ENCODE measurements at regions not wholly inside any gene's neighbourhood (a gene's known extent, or its start where the extent isn't known, plus 50 kb on each side); places are given as distances from the start of the nearest gene placed in this dataset.

DNA sequence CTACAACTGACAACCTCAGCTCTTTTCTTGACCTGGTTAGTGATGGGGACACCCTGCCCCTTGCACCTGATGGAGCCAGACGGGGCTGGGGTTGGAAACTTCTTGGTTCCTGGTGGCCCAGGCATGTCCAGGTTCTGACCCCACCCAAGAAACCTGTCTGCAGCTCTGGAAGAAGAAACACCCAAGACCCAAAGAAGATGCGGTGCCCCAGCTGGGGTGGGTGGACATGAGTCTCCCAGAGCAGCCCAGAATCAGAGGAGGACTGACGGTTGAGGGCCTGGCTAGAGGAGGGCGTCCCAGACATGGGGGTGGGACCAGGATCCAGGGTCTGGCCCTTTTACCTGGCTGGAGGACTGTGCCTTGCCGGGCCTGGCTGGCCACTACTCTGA is 202.4 kb downstream of the GLRX3 start:
- POLR2A ChIA-PET = no interaction called here
- no peak overlapping the region for H3K27ac ChIP-seq
- 5% methylated on average over 5 of the region's 5 CpGs for WGBS (ENCODE audit: missing lambda C conversion rate)
- TF ChIP-seq GATA3 (IDR thresholded peaks at IDR 0.05; ENCODE audit: borderline replicate concordance) = no peak
- no peak for TF ChIP-seq KDM1A (IDR thresholded peaks at IDR 0.05; ENCODE audit: low read depth)
- TF ChIP-seq FOSB (CRISPR knock-in tag; IDR thresholded peaks at IDR 0.05) = no peak
- TF ChIP-seq EHF (CRISPR knock-in tag; IDR thresholded peaks at IDR 0.05) = no peak
- no peak for TF ChIP-seq POLR2AphosphoS2 (conservative IDR thresholded peaks at IDR 0.05; ENCODE audit: low read length)
- no peak for TF ChIP-seq EP300 (IDR thresholded peaks at IDR 0.05)
- TF ChIP-seq CHD4 (IDR thresholded peaks at IDR 0.05; ENCODE audit: borderline replicate concordance) = no peak
- TF ChIP-seq, protein P1, sequence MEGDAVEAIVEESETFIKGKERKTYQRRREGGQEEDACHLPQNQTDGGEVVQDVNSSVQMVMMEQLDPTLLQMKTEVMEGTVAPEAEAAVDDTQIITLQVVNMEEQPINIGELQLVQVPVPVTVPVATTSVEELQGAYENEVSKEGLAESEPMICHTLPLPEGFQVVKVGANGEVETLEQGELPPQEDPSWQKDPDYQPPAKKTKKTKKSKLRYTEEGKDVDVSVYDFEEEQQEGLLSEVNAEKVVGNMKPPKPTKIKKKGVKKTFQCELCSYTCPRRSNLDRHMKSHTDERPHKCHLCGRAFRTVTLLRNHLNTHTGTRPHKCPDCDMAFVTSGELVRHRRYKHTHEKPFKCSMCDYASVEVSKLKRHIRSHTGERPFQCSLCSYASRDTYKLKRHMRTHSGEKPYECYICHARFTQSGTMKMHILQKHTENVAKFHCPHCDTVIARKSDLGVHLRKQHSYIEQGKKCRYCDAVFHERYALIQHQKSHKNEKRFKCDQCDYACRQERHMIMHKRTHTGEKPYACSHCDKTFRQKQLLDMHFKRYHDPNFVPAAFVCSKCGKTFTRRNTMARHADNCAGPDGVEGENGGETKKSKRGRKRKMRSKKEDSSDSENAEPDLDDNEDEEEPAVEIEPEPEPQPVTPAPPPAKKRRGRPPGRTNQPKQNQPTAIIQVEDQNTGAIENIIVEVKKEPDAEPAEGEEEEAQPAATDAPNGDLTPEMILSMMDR (IDR thresholded peaks at IDR 0.05) = no peak
- TF ChIP-seq CEBPB (IDR thresholded peaks at IDR 0.05) = no peak
- no peak for TF ChIP-seq RFX5 (IDR thresholded peaks at IDR 0.05)
- TF ChIP-seq SREBF2 (IDR thresholded peaks at IDR 0.05) = no peak
- no peak for TF ChIP-seq POLR2A (IDR thresholded peaks at IDR 0.05; ENCODE audit: low read length)
- CTCF ChIA-PET = no interaction called here
- H3K4me2 ChIP-seq = no peak overlapping the region
- no peak overlapping the region for H3K4me3 ChIP-seq
- no peaks in the 10 kb centered on the region for H3K4me1 ChIP-seq
- no peaks in the 10 kb centered on the region for H3K9me3 ChIP-seq
- DNase-seq (ENCODE audit: low read depth in 1 of 2, low spot score in 1 of 2) = no peak
- FAIRE-seq = no peak
- no peak for ATAC-seq

DNA sequence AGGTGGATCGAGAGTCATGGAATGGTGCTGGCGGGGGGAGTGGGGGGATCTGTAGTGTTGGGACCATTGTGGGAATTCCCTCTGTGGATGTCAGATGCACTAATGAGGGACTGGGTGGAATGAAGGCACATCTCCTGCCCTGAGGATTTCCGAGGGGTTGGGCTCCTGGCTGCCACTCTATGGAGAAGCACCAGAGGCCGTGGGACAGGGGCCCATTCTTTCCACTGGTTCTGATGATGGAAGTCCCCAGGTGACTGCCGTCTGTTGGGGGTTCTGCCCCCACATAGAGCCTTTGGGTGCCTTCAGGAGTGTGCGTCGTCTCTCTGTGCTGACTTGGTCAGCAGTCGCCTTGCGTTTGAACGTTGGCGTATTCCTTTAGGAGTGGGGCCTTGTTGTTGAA is 202.9 kb downstream of the GLRX3 start:
- TF ChIP-seq, protein P2, sequence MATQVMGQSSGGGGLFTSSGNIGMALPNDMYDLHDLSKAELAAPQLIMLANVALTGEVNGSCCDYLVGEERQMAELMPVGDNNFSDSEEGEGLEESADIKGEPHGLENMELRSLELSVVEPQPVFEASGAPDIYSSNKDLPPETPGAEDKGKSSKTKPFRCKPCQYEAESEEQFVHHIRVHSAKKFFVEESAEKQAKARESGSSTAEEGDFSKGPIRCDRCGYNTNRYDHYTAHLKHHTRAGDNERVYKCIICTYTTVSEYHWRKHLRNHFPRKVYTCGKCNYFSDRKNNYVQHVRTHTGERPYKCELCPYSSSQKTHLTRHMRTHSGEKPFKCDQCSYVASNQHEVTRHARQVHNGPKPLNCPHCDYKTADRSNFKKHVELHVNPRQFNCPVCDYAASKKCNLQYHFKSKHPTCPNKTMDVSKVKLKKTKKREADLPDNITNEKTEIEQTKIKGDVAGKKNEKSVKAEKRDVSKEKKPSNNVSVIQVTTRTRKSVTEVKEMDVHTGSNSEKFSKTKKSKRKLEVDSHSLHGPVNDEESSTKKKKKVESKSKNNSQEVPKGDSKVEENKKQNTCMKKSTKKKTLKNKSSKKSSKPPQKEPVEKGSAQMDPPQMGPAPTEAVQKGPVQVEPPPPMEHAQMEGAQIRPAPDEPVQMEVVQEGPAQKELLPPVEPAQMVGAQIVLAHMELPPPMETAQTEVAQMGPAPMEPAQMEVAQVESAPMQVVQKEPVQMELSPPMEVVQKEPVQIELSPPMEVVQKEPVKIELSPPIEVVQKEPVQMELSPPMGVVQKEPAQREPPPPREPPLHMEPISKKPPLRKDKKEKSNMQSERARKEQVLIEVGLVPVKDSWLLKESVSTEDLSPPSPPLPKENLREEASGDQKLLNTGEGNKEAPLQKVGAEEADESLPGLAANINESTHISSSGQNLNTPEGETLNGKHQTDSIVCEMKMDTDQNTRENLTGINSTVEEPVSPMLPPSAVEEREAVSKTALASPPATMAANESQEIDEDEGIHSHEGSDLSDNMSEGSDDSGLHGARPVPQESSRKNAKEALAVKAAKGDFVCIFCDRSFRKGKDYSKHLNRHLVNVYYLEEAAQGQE (IDR thresholded peaks at IDR 0.05) = no peak
- TF ChIP-seq, protein P3, sequence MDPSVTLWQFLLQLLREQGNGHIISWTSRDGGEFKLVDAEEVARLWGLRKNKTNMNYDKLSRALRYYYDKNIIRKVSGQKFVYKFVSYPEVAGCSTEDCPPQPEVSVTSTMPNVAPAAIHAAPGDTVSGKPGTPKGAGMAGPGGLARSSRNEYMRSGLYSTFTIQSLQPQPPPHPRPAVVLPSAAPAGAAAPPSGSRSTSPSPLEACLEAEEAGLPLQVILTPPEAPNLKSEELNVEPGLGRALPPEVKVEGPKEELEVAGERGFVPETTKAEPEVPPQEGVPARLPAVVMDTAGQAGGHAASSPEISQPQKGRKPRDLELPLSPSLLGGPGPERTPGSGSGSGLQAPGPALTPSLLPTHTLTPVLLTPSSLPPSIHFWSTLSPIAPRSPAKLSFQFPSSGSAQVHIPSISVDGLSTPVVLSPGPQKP (IDR thresholded peaks at IDR 0.05; ENCODE audit: low read depth, low read length) = no peak
- TF ChIP-seq, protein P4, sequence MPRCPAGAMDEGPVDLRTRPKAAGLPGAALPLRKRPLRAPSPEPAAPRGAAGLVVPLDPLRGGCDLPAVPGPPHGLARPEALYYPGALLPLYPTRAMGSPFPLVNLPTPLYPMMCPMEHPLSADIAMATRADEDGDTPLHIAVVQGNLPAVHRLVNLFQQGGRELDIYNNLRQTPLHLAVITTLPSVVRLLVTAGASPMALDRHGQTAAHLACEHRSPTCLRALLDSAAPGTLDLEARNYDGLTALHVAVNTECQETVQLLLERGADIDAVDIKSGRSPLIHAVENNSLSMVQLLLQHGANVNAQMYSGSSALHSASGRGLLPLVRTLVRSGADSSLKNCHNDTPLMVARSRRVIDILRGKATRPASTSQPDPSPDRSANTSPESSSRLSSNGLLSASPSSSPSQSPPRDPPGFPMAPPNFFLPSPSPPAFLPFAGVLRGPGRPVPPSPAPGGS (IDR thresholded peaks at IDR 0.05) = no peak
- TF ChIP-seq TP53 (CRISPR knock-in tag; IDR thresholded peaks at IDR 0.05) (no peak), FOSB (CRISPR knock-in tag; IDR thresholded peaks at IDR 0.05) (no peak), KDM1A (IDR thresholded peaks at IDR 0.05; ENCODE audit: low read depth) (no peak), EP300 (IDR thresholded peaks at IDR 0.05) (no peak), HOXB13 (CRISPR knock-in tag; IDR thresholded peaks at IDR 0.05; ENCODE audit: low read depth) (no peak), NFE2L2 (conservative IDR thresholded peaks at IDR 0.05; ENCODE audit: low read length) (no peak), MAZ (IDR thresholded peaks at IDR 0.05; ENCODE audit: borderline replicate concordance, low read depth, low read length) (no peak), NPAS2 (CRISPR knock-in tag; IDR thresholded peaks at IDR 0.05; ENCODE audit: borderline replicate concordance) (no peak), POLR2AphosphoS2 (conservative IDR thresholded peaks at IDR 0.05; ENCODE audit: low read length) (no peak), MAFK (IDR thresholded peaks at IDR 0.05; ENCODE audit: partially characterized antibody) (no peak), NR3C1 (IDR thresholded peaks at IDR 0.05) (no peak), CHD4 (IDR thresholded peaks at IDR 0.05; ENCODE audit: borderline replicate concordance) (no peak), CEBPB (IDR thresholded peaks at IDR 0.05) (no peak), ESRRA (IDR thresholded peaks at IDR 0.05; ENCODE audit: borderline replicate concordance, low read length) (no peak), SMC3 (IDR thresholded peaks at IDR 0.05) (no peak)
- TF ChIP-seq, protein P5, sequence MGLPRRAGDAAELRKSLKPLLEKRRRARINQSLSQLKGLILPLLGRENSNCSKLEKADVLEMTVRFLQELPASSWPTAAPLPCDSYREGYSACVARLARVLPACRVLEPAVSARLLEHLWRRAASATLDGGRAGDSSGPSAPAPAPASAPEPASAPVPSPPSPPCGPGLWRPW (IDR thresholded peaks at IDR 0.05) = no peak
- Histone ChIP-seq H3K4me2 (no peak overlapping the region), H3K4me3 (no peak overlapping the region), H3K27ac (no peak overlapping the region), H3K9me3 (no peaks in the 10 kb centered on the region), H3K4me1 (no peaks in the 10 kb centered on the region)
- no peak for ATAC-seq
- no peak for DNase-seq (ENCODE audit: low read depth in 1 of 2, low spot score in 1 of 2)
- FAIRE-seq = no peak
- 22% methylated on average over 11 of the region's 11 CpGs for WGBS (ENCODE audit: missing lambda C conversion rate)
- ChIA-PET CTCF (no interaction called here), POLR2A (no interaction called here)

All from A549 (cell line).